GM12872 (cell line): ENCODE measurements at regions not wholly inside any gene's neighbourhood (a gene's known extent, or its start where the extent isn't known, plus 50 kb on each side); places are given as distances from the start of the nearest gene placed in this dataset.

ENCODE experiments used
- CTCF ChIP-seq: IDR thresholded peaks from 3 replicates; pipeline ENCODE4 v1.5.1; 2011; ENCODE audit warnings: low read depth, mild to moderate bottlenecking, low read length, moderate library complexity; ENCODE audit not compliant: insufficient read depth

- peak; percentile 65 for TF ChIP-seq CTCF
Observed at GRCh38 chr20:51326201-51326819, 216.2 kb downstream of the NFATC2 start.

- no peak for TF ChIP-seq CTCF
Observed at GRCh38 chr20:51322164-51322707, 220.3 kb downstream of the NFATC2 start.

GRCh38 chr20:51321343-51322163 is 221.0 kb downstream of the NFATC2 start:
- no peak for TF ChIP-seq CTCF

GRCh38 chr20:51319522-51319921 is 223.0 kb downstream of the NFATC2 start:
- TF ChIP-seq CTCF = no peak

GRCh38 chr20:51318058-51318949 is 224.2 kb downstream of the NFATC2 start:
- peak; percentile 65 for TF ChIP-seq CTCF

GRCh38 chr20:51315390-51315789 is 227.1 kb downstream of the NFATC2 start:
- TF ChIP-seq CTCF = no peak

GRCh38 chr20:51313358-51313827 is 229.1 kb downstream of the NFATC2 start:
- TF ChIP-seq CTCF = no peak
